Small intestine (tissue), 7 donors: ENCODE measurements at regions not wholly inside any gene's neighbourhood (a gene's known extent, or its start where the extent isn't known, plus 50 kb on each side); places are given as distances from the start of the nearest gene placed in this dataset.
"Not testable (repeated sequence)": the region's sequence is repeated elsewhere in the genome, so short reads cannot be mapped to it uniquely, and the experiment has no call there.

Experiments used
- DNase-seq, 2 donors: peaks; one replicate each; pipeline versions ENCODE4 v3.0.0 to v3.0.0-alpha.2; 2013
- FAIRE-seq: peaks from 2 replicates; lab custom pipeline; 2012; peaks lifted over from hg19 to GRCh38; lab: Jason Lieb, UNC
- H3K27ac ChIP-seq, 3 donors: one replicate each; pipeline ENCODE4 v1.5.1; 2013; ENCODE audit warnings: low read length in 2 of 3, mild to moderate bottlenecking in 2 of 3, control low read depth in 1 of 3, inconsistent platforms in 1 of 3, low read depth in 1 of 3, moderate library complexity in 1 of 3
- H3K27me3 ChIP-seq, 3 donors: one replicate each; pipeline ENCODE4 v1.6.1; 2013; ENCODE audit warnings: low read length in 3 of 3, inconsistent platforms in 1 of 3; ENCODE audit not compliant: control insufficient read depth in 3 of 3, insufficient read depth in 3 of 3
- H3K36me3 ChIP-seq, 3 donors: one replicate each; pipeline ENCODE4 v1.6.1; 2013; ENCODE audit warnings: low read length in 3 of 3, inconsistent platforms in 1 of 3, low read depth in 1 of 3, mild to moderate bottlenecking in 1 of 3, moderate library complexity in 1 of 3; ENCODE audit not compliant: control insufficient read depth in 3 of 3, insufficient read depth in 2 of 3
- H3K4me1 ChIP-seq, 3 donors: one replicate each; pipeline ENCODE4 v1.6.1; 2013; ENCODE audit warnings: low read length in 2 of 3, inconsistent platforms in 1 of 3, low read depth in 1 of 3, mild to moderate bottlenecking in 1 of 3, moderate library complexity in 1 of 3; ENCODE audit not compliant: control insufficient read depth in 3 of 3, insufficient read depth in 2 of 3
- H3K4me3 ChIP-seq, 3 donors: one replicate each; pipeline ENCODE4 v1.5.1; 2013; ENCODE audit warnings: low read length in 3 of 3, control low read depth in 1 of 3, inconsistent platforms in 1 of 3, low read depth in 1 of 3, mild to moderate bottlenecking in 1 of 3, moderate library complexity in 1 of 3
- H3K9me3 ChIP-seq, 2 donors: one replicate each; pipeline ENCODE4 v1.6.1; 2013; ENCODE audit warnings: low read depth in 1 of 2, low read length in 1 of 2; ENCODE audit not compliant: control insufficient read depth in 2 of 2, insufficient read depth in 1 of 2
- WGBS, 3 donors: extraction: QIAGEN DNeasy Blood & Tissue Kit; methylation state at CpG; one replicate each; pipeline ENCODE4 v1.1.7; 2013; 5-methylcytosine and 5-hydroxymethylcytosine counted together
- donor health status: healthy with polysubstance abuse.
- donor health status: control.
- donor health status: control.
- donor health status: Bipolar disorder and iron deficiency.
- donor health status: healthy.

- not testable (repeated sequence) for H3K27me3 ChIP-seq, H3K27ac ChIP-seq, FAIRE-seq, DNase-seq, H3K4me1 ChIP-seq, H3K9me3 ChIP-seq, H3K36me3 ChIP-seq, H3K4me3 ChIP-seq
- 78 to 88% (median 84%) methylated on average over 9 of the region's 9 CpGs for WGBS, 3 donors
These were observed 236.9 kb upstream of the DUSP10 start for GRCh38 chr1:221978631-221979334.

- DNase-seq, FAIRE-seq, H3K4me1 ChIP-seq, H3K4me3 ChIP-seq, H3K36me3 ChIP-seq, H3K9me3 ChIP-seq, H3K27ac ChIP-seq, H3K27me3 ChIP-seq: not testable (repeated sequence)
- WGBS, 3 donors: 39 to 64% (median 43%) methylated on average over 2 to 3 of the region's 3 CpGs
These were observed 231.9 kb upstream of the DUSP10 start for GRCh38 chr1:221973787-221974186.

DNA sequence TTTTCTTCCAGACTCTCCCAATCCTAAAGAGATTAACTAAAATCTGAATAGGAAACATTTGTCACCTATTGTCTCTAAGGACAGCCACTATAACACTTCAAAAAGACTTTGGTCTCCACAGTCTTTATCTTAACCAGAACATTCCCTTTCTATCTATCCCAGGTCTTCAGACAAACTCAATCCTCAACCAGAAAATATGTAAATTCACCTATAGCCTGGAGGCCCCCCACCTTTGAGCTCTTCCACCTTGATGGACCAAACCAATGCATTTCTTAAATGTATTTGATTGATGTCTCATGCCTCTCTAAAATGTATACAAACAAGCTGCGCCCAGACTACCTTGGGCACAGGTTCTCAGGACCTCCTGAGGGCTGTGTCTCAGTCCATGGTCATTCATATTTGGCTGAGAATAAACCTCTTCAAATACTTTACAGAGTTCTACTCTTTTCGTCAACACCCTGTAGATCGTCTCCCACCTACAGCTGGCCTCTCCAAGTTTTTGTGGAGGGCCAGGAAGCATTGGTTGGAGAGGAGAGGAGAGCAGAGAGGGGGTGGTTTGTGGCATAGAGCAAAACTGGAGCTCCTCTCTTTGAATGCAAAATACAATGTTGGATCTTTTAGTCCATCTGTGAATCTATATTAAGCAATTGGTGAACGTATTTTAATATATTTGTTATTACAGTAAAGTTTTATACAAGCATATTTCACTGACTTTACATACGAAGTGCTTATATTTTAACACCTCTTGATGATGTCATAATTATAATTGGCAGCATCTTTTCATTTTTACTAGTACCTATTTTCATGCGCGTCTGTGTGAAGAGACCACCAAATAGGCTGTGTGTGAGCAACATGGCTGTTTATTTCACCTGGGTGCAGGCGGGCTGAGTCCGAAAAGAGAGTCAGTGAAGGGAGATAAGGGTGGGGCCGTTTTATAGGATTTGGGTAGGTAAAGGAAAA, 230.7 kb upstream of the DUSP10 start:
- H3K4me1 ChIP-seq: no peaks in the 10 kb centered on the region
- FAIRE-seq (no peak), DNase-seq (no peak)
- H3K9me3 ChIP-seq: no peaks in the 10 kb centered on the region
- no peak overlapping the region for H3K4me3 ChIP-seq
- no peak overlapping the region for H3K27ac ChIP-seq
- no peaks in the 10 kb centered on the region for H3K36me3 ChIP-seq
- H3K27me3 ChIP-seq: no peaks in the 10 kb centered on the region
- 83 to 87% (median 86%) methylated on average over 9 to 10 of the region's 10 CpGs for whole genome bisulfite sequencing, 3 donors

GRCh38 chr1:221971035-221971434, 229.1 kb upstream of the DUSP10 start:
- 89 to 90% (median 89%) methylated on average over 8 of the region's 8 CpGs for WGBS, 3 donors
- H3K4me3 ChIP-seq, DNase-seq, H3K27ac ChIP-seq, H3K4me1 ChIP-seq, H3K27me3 ChIP-seq, FAIRE-seq, H3K36me3 ChIP-seq, H3K9me3 ChIP-seq: not testable (repeated sequence)

- FAIRE-seq, DNase-seq: not testable (repeated sequence)
- WGBS, 3 donors: 80 to 93% (median 87%) methylated on average over 5 to 6 of the region's 6 CpGs
These were observed 227.5 kb upstream of the DUSP10 start for GRCh38 chr1:221969298-221969858.

GRCh38 chr1:221967538-221967937, 225.6 kb upstream of the DUSP10 start:
- H3K27me3 ChIP-seq, FAIRE-seq, H3K4me3 ChIP-seq, H3K36me3 ChIP-seq, DNase-seq, H3K4me1 ChIP-seq, H3K27ac ChIP-seq, H3K9me3 ChIP-seq: not testable (repeated sequence)
- 66 to 91% (median 77%) methylated on average over 6 to 9 of the region's 9 CpGs for WGBS, 3 donors

More at GRCh38 chr1:221969298-221969858, 227.5 kb upstream of the DUSP10 start:
- not testable (repeated sequence) for H3K9me3 ChIP-seq, H3K4me1 ChIP-seq, H3K27ac ChIP-seq, H3K27me3 ChIP-seq, H3K36me3 ChIP-seq, H3K4me3 ChIP-seq

DNA sequence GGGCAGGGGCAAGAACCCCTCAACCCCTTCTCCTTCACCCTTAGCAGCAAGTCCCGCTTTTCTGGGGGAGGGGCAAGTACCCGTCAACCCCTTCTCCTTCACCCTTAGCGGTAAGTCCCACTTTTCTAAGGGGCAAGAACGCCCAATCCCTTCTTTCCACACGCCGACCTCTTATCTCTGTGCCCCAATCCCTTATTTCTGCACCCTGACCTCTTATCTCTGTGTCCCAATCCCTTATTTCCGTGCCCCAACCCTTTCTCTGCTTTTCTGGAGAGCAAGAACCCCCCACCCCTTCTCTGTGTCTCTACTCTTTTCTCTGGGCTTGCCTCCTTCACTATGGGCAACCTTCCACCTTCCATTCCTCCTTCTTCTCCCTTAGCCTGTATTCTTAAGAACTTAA, 225.0 kb upstream of the DUSP10 start:
- FAIRE-seq, H3K36me3 ChIP-seq, DNase-seq, H3K4me1 ChIP-seq, H3K9me3 ChIP-seq, H3K4me3 ChIP-seq, H3K27ac ChIP-seq, H3K27me3 ChIP-seq: not testable (repeated sequence)
- 80 to 88% (median 85%) methylated on average over 7 of the region's 7 CpGs for WGBS, 3 donors

DNA sequence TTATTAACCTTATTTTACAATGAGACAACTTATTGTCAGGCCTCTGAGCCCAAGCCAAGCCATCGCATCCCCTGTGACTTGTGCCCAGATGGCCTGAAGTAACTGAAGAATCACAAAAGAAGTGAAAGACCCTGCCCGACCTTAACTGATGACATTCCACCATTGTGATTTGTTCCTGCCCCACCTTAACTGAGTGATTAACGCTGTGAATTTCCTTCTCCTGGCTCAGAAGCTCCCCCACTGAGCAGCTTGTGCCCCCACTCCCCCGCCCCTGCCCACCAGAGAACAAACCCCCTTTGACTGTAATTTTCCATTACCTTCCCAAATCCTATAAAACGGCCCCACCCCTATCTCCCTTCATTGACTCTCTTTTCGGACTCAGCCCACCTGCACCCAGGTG, 224.0 kb upstream of the DUSP10 start:
- DNase-seq, H3K4me3 ChIP-seq, H3K9me3 ChIP-seq, H3K36me3 ChIP-seq, H3K4me1 ChIP-seq, H3K27me3 ChIP-seq, FAIRE-seq, H3K27ac ChIP-seq: not testable (repeated sequence)
- 68 to 87% (median 78%) methylated on average over 6 of the region's 6 CpGs for WGBS, 3 donors
